GM23248 (cell line): ENCODE measurements at regions not wholly inside any gene's neighbourhood (a gene's known extent, or its start where the extent isn't known, plus 50 kb on each side); places are given as distances from the start of the nearest gene placed in this dataset.

Source experiments
- EZH2 ChIP-seq: fragments of 200-600 bp; sonication (generic); IDR thresholded peaks from 2 replicates; pipeline ENCODE4 v1.6.1; 2018; ENCODE audit warnings: antibody characterized with exemption, mild to moderate bottlenecking; ENCODE audit not compliant: insufficient read depth, poor library complexity, severe bottlenecking
- EZH2phosphoT487 ChIP-seq: fragments of 200-600 bp; sonication (generic); IDR thresholded peaks from 2 replicates; pipeline ENCODE4 v1.6.1; 2018; ENCODE audit warnings: antibody characterized with exemption, moderate library complexity, mild to moderate bottlenecking, low read depth; ENCODE audit not compliant: insufficient read depth

DNA sequence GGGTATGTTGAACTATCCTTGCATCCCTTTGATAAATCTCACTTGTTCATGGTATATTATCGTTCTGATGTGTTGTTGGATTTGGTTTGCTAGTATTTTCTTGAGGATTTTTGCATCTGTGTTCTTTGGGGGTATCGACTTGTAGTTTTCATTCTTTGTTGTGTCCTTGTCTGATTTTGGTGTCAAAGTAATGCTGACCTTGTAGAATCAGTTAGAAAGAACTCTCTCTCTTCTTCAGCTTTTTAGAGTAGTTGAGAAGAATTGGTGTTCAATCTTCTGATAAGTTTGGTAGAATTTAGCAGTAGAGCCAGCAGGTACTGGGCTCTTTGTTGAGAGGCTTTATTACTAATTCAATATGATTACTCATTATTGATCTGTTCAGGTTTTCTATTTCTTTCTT is 707.2 kb upstream of the LRFN5 start:
- TF ChIP-seq EZH2phosphoT487 (no peak), EZH2 (no peak)
